Keratinocyte (primary cell): ENCODE measurements at regions not wholly inside any gene's neighbourhood (a gene's known extent, or its start where the extent isn't known, plus 50 kb on each side); places are given as distances from the start of the nearest gene placed in this dataset.

ENCODE experiments used
- CTCF ChIP-seq, 3 experiments: IDR thresholded peaks in 1 of 3; conservative IDR thresholded peaks in 1 of 3; optimal IDR thresholded peaks in 1 of 3; 2 replicates in 2 of 3; 3 replicates in 1 of 3; pipeline versions ENCODE3 to v1.5.1; 2011; ENCODE audit warnings: low read length in 3 of 3, mild to moderate bottlenecking in 3 of 3, moderate library complexity in 2 of 3, control low read depth in 1 of 3, inconsistent platforms in 1 of 3; ENCODE audit not compliant: insufficient read depth in 2 of 3; ENCODE audit errors: extremely low read depth in 1 of 3
- EZH2 ChIP-seq: IDR thresholded peaks from one replicate; pipeline ENCODE4 v1.6.1; 2012; ENCODE audit warnings: inconsistent platforms, mild to moderate bottlenecking, low read length, moderate library complexity

- TF ChIP-seq CTCF (optimal IDR thresholded peaks at IDR 0.05 in 1 of 3, IDR thresholded peaks at IDR 0.05 in 1 of 3, conservative IDR thresholded peaks at IDR 0.05 in 1 of 3; ENCODE audit: extremely low read depth in 1 of 3, insufficient read depth in 2 of 3, low read length in 3 of 3) (no peak), EZH2 (no peak)
Observed at GRCh38 chr2:8431446-8432125, 250.3 kb upstream of the ID2 start.
